SK-N-SH (cell line): ENCODE measurements at regions not wholly inside any gene's neighbourhood (a gene's known extent, or its start where the extent isn't known, plus 50 kb on each side); places are given as distances from the start of the nearest gene placed in this dataset.
"Not testable (repeated sequence)": the region's sequence is repeated elsewhere in the genome, so short reads cannot be mapped to it uniquely, and the experiment has no call there.

Experiments
- EZH2phosphoT487 ChIP-seq: fragments of 200-600 bp; sonication (generic); IDR thresholded peaks from 2 replicates; pipeline ENCODE4 v1.6.1; 2017; ENCODE audit warnings: low read depth, mixed run types, mild to moderate bottlenecking, antibody characterized with exemption, moderate library complexity, borderline replicate concordance
- FOXM1 ChIP-seq: IDR thresholded peaks from 2 replicates; pipeline ENCODE4 v1.4.0; 2012; ENCODE audit warnings: low read depth, mild to moderate bottlenecking
- POLR2AphosphoS5 ChIP-seq: IDR thresholded peaks from 2 replicates; pipeline ENCODE4 v1.6.1; 2012; ENCODE audit warnings: low read depth, low read length
- RCOR1 ChIP-seq: fragments of 150-350 bp; IDR thresholded peaks from 2 replicates; pipeline ENCODE4 v1.6.1; 2017; ENCODE audit warnings: antibody characterized with exemption, low read length
- RXRA ChIP-seq: IDR thresholded peaks from 2 replicates; pipeline ENCODE4 v1.4.0; 2012; ENCODE audit warnings: low read depth, mild to moderate bottlenecking, borderline replicate concordance
- TAF1 ChIP-seq: IDR thresholded peaks from 2 replicates; pipeline ENCODE4 v1.6.1; 2012; ENCODE audit warnings: low read depth, mild to moderate bottlenecking, low read length, moderate library complexity, borderline replicate concordance
- TCF12 ChIP-seq: IDR thresholded peaks from 2 replicates; pipeline ENCODE4 v1.4.0; 2012
- TEAD4 ChIP-seq: IDR thresholded peaks from 2 replicates; pipeline ENCODE4 v1.4.0; 2012; ENCODE audit warnings: mild to moderate bottlenecking, borderline replicate concordance; ENCODE audit not compliant: insufficient read depth
- TF ChIP-seq, protein P1 (sequence below): fragments of 150-350 bp; IDR thresholded peaks from 2 replicates; pipeline ENCODE4 v1.6.1; 2017; ENCODE audit warnings: antibody characterized with exemption, low read length, low read depth, borderline replicate concordance
- TF ChIP-seq, protein P2 (sequence below): fragments of 200-600 bp; sonication (generic); IDR thresholded peaks from 2 replicates; pipeline ENCODE4 v1.6.1; 2017; ENCODE audit warnings: antibody characterized with exemption, mild to moderate bottlenecking, moderate library complexity
- TF ChIP-seq, protein P3 (sequence below): IDR thresholded peaks from 2 replicates; pipeline ENCODE4 v1.4.0; 2012; ENCODE audit warnings: low read depth
- TF ChIP-seq, protein P4 (sequence below): IDR thresholded peaks from 2 replicates; pipeline ENCODE4; 2012

DNA sequence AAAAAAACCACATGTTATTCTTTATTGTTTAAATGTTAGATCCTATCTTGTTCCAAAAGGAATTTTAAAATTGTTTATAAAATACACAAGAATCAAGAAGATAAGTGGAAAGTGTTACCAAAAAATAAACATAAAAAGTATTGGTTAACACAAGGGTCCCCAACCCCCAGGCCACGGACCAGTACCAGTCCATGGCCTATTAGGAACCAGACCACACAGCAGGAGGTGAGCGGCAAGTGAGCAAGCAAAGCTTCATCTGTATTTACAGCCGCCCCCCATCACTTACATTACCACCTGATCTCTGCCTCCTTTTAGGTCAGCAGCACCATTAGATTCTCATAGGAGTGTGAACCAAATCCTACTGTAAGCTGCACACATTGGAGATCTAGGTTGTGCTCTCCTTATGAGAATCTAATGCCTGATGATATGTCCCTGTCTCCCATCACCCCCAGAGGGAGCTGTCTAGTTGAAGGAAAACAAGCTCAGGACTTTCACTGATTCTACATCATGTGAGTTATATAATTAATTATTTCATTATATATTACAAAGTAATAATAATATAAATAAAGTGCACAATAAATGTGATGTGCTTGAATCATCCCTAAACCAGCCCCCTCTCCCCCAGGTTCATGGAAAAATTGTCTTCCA, 86.3 kb upstream of the CDK13 start:
- TF ChIP-seq, protein P1, sequence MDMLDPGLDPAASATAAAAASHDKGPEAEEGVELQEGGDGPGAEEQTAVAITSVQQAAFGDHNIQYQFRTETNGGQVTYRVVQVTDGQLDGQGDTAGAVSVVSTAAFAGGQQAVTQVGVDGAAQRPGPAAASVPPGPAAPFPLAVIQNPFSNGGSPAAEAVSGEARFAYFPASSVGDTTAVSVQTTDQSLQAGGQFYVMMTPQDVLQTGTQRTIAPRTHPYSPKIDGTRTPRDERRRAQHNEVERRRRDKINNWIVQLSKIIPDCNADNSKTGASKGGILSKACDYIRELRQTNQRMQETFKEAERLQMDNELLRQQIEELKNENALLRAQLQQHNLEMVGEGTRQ = not testable (repeated sequence)
- not testable (repeated sequence) for TF ChIP-seq TEAD4, POLR2AphosphoS5, TCF12, FOXM1, RXRA, EZH2phosphoT487, RCOR1, TAF1
- TF ChIP-seq, protein P2, sequence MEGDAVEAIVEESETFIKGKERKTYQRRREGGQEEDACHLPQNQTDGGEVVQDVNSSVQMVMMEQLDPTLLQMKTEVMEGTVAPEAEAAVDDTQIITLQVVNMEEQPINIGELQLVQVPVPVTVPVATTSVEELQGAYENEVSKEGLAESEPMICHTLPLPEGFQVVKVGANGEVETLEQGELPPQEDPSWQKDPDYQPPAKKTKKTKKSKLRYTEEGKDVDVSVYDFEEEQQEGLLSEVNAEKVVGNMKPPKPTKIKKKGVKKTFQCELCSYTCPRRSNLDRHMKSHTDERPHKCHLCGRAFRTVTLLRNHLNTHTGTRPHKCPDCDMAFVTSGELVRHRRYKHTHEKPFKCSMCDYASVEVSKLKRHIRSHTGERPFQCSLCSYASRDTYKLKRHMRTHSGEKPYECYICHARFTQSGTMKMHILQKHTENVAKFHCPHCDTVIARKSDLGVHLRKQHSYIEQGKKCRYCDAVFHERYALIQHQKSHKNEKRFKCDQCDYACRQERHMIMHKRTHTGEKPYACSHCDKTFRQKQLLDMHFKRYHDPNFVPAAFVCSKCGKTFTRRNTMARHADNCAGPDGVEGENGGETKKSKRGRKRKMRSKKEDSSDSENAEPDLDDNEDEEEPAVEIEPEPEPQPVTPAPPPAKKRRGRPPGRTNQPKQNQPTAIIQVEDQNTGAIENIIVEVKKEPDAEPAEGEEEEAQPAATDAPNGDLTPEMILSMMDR = peak; percentile 37; the same call in 1 of the 2 replicates
- TF ChIP-seq, protein P3, sequence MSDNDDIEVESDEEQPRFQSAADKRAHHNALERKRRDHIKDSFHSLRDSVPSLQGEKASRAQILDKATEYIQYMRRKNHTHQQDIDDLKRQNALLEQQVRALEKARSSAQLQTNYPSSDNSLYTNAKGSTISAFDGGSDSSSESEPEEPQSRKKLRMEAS = not testable (repeated sequence)
- TF ChIP-seq, protein P4, sequence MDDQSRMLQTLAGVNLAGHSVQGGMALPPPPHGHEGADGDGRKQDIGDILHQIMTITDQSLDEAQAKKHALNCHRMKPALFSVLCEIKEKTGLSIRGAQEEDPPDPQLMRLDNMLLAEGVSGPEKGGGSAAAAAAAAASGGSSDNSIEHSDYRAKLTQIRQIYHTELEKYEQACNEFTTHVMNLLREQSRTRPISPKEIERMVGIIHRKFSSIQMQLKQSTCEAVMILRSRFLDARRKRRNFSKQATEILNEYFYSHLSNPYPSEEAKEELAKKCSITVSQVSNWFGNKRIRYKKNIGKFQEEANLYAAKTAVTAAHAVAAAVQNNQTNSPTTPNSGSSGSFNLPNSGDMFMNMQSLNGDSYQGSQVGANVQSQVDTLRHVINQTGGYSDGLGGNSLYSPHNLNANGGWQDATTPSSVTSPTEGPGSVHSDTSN = not testable (repeated sequence)
